ENCODE measurements at regions not wholly inside any gene's neighbourhood (a gene's known extent, or its start where the extent isn't known, plus 50 kb on each side); places are given as distances from the start of the nearest gene placed in this dataset.

- TF ChIP-seq CTCF (IDR thresholded peaks at IDR 0.05; ENCODE audit: low read depth, low read length, poor library complexity, severe bottlenecking) (no peak), EZH2phosphoT487 (IDR thresholded peaks at IDR 0.05; ENCODE audit: borderline replicate concordance, low read length) (no peak)
Observed at GRCh38 chr2:83873110-83873509, 586.0 kb downstream of the SUCLG1 start.

Data from DOHH2 (cell line).